WERI-Rb-1 (cell line): ENCODE measurements at regions not wholly inside any gene's neighbourhood (a gene's known extent, or its start where the extent isn't known, plus 50 kb on each side); places are given as distances from the start of the nearest gene placed in this dataset.
"Not testable (repeated sequence)": the region's sequence is repeated elsewhere in the genome, so short reads cannot be mapped to it uniquely, and the experiment has no call there.

Experiments
- DNase-seq: peaks from one replicate; pipeline ENCODE4 v3.0.0-alpha.2; 2020
- H3K27ac ChIP-seq: fragments of 250-450 bp; sonication (Bioruptor Pico); 2 replicates; pipeline ENCODE4 v1.5.1; 2020; ENCODE audit warnings: mild to moderate bottlenecking, moderate library complexity
- H3K27me3 ChIP-seq: fragments of 250-450 bp; sonication (Bioruptor Pico); 2 replicates; pipeline ENCODE4 v1.5.1; 2021; ENCODE audit warnings: mild to moderate bottlenecking, low read depth, moderate library complexity; ENCODE audit not compliant: insufficient read depth, severe bottlenecking
- H3K36me3 ChIP-seq: fragments of 250-450 bp; sonication (Bioruptor Pico); 2 replicates; pipeline ENCODE4 v1.5.1; 2020; ENCODE audit warnings: mild to moderate bottlenecking, moderate library complexity
- H3K4me3 ChIP-seq: 2 replicates; pipeline ENCODE4 v1.5.1; 2011; ENCODE audit warnings: low read depth, mild to moderate bottlenecking, control low read depth, low read length
- H3K9me3 ChIP-seq: fragments of 250-450 bp; sonication (Bioruptor Pico); 2 replicates; pipeline ENCODE4 v1.5.1; 2021; ENCODE audit warnings: mild to moderate bottlenecking, moderate library complexity; ENCODE audit not compliant: severe bottlenecking
- CTCF ChIP-seq: IDR thresholded peaks from 2 replicates; pipeline ENCODE4 v1.5.1; 2011; ENCODE audit warnings: low read depth, mild to moderate bottlenecking, control low read depth, inconsistent platforms, low read length

GRCh38 chr15:92805080-92805690 is 94.9 kb upstream of the CHD2 start:
- no peak for DNase-seq
- H3K9me3 ChIP-seq = no peaks in the 10 kb centered on the region
- H3K27me3 ChIP-seq = no peaks in the 10 kb centered on the region
- H3K36me3 ChIP-seq = no peaks in the 10 kb centered on the region
- H3K27ac ChIP-seq = no peak overlapping the region
- TF ChIP-seq CTCF = no peak
- H3K4me3 ChIP-seq = no peak overlapping the region

- not testable (repeated sequence) for H3K4me3 ChIP-seq, DNase-seq, H3K9me3 ChIP-seq, H3K27ac ChIP-seq, H3K36me3 ChIP-seq, H3K27me3 ChIP-seq
Observed at GRCh38 chr15:92806171-92806570, 94.0 kb upstream of the CHD2 start.

- H3K4me3 ChIP-seq = no peak overlapping the region
- H3K36me3 ChIP-seq = no peaks in the 10 kb centered on the region
- H3K27ac ChIP-seq = no peak overlapping the region
- no peaks in the 10 kb centered on the region for H3K27me3 ChIP-seq
- no peaks in the 10 kb centered on the region for H3K9me3 ChIP-seq
- TF ChIP-seq CTCF = no peak
- DNase-seq = no peak
Observed at GRCh38 chr15:92806763-92807162, 93.4 kb upstream of the CHD2 start.

GRCh38 chr15:92807971-92808571 is 92.1 kb upstream of the CHD2 start:
- DNase-seq = no peak
- no peaks in the 10 kb centered on the region for H3K27me3 ChIP-seq
- TF ChIP-seq CTCF = no peak
- peak overlapping the region; percentile 68 for H3K4me3 ChIP-seq
- no peaks in the 10 kb centered on the region for H3K36me3 ChIP-seq
- H3K9me3 ChIP-seq = no peaks in the 10 kb centered on the region
- H3K27ac ChIP-seq = peak overlapping the region; percentile 97

- Histone ChIP-seq H3K27me3 (no peaks in the 10 kb centered on the region), H3K4me3 (peak overlapping the region; percentile 68), H3K36me3 (no peaks in the 10 kb centered on the region), H3K9me3 (no peaks in the 10 kb centered on the region), H3K27ac (peak overlapping the region; percentile 97)
- no peak for DNase-seq
- TF ChIP-seq CTCF = no peak
Observed at GRCh38 chr15:92808598-92809063, 91.5 kb upstream of the CHD2 start.

- TF ChIP-seq CTCF = peak; percentile 88
- H3K27ac ChIP-seq = peak overlapping the region; percentile 97
- H3K36me3 ChIP-seq = no peaks in the 10 kb centered on the region
- peak overlapping the region; percentile 68 for H3K4me3 ChIP-seq
- DNase-seq = peak; percentile 99
- no peaks in the 10 kb centered on the region for H3K27me3 ChIP-seq
- no peaks in the 10 kb centered on the region for H3K9me3 ChIP-seq
Observed at GRCh38 chr15:92809064-92809879, 90.9 kb upstream of the CHD2 start.
